Right renal cortex interstitium (tissue), 3 donors: ENCODE measurements at regions not wholly inside any gene's neighbourhood (a gene's known extent, or its start where the extent isn't known, plus 50 kb on each side); places are given as distances from the start of the nearest gene placed in this dataset.

Experiments
- DNase-seq, 3 donors: peaks; one replicate each; pipeline ENCODE4 v3.0.0-alpha.2; 2013; ENCODE audit warnings: low read depth in 3 of 3, low spot score in 2 of 3

GRCh38 chr12:22893878-22894277 is 268.9 kb downstream of the ETNK1 start:
- DNase-seq = no peak

- DNase-seq = no peak
These were observed 274.2 kb downstream of the ETNK1 start for GRCh38 chr12:22899184-22899583.

GRCh38 chr12:22900401-22900800 is 275.4 kb downstream of the ETNK1 start:
- DNase-seq = no peak

- DNase-seq = no peak
These were observed 279.5 kb downstream of the ETNK1 start for GRCh38 chr12:22904485-22904884.

- no peak for DNase-seq
These were observed 291.3 kb downstream of the ETNK1 start for GRCh38 chr12:22916241-22916640.

GRCh38 chr12:22916815-22917214 is 291.8 kb downstream of the ETNK1 start:
- no peak for DNase-seq

- no peak for DNase-seq
These were observed 294.9 kb downstream of the ETNK1 start for GRCh38 chr12:22919883-22920282.

GRCh38 chr12:22923768-22924167 is 298.8 kb downstream of the ETNK1 start:
- no peak for DNase-seq

- DNase-seq = no peak
These were observed 299.4 kb downstream of the ETNK1 start for GRCh38 chr12:22924391-22924790.

- no peak for DNase-seq
These were observed 300.7 kb downstream of the ETNK1 start for GRCh38 chr12:22925623-22926022.

GRCh38 chr12:22932431-22932830 is 307.5 kb downstream of the ETNK1 start:
- no peak for DNase-seq

- DNase-seq = no peak
These were observed 310.1 kb downstream of the ETNK1 start for GRCh38 chr12:22935090-22935489.

GRCh38 chr12:22935501-22935900 is 310.5 kb downstream of the ETNK1 start:
- DNase-seq = no peak

GRCh38 chr12:22938323-22938722 is 313.4 kb downstream of the ETNK1 start:
- no peak for DNase-seq

GRCh38 chr12:22951206-22951605 is 326.2 kb downstream of the ETNK1 start:
- DNase-seq = no peak

- DNase-seq = no peak
These were observed 331.7 kb downstream of the ETNK1 start for GRCh38 chr12:22956690-22957089.

- no peak for DNase-seq
These were observed 342.2 kb downstream of the ETNK1 start for GRCh38 chr12:22967171-22967570.

GRCh38 chr12:22969521-22969920 is 344.6 kb downstream of the ETNK1 start:
- DNase-seq = no peak

- no peak for DNase-seq
These were observed 346.3 kb downstream of the ETNK1 start for GRCh38 chr12:22971247-22971646.

GRCh38 chr12:22971701-22972191 is 346.8 kb downstream of the ETNK1 start:
- no peak for DNase-seq

- DNase-seq = no peak
These were observed 349.9 kb downstream of the ETNK1 start for GRCh38 chr12:22974865-22975264.

GRCh38 chr12:22978962-22979361 is 354.0 kb downstream of the ETNK1 start:
- no peak for DNase-seq

GRCh38 chr12:22979854-22980469 is 355.0 kb downstream of the ETNK1 start:
- no peak for DNase-seq
